IMR-90 (cell line): ENCODE measurements at regions not wholly inside any gene's neighbourhood (a gene's known extent, or its start where the extent isn't known, plus 50 kb on each side); places are given as distances from the start of the nearest gene placed in this dataset.

Experiments used
- ATAC-seq: fragments of 200-7000 bp; cut with Tn5 transposase; 2 replicates; pipeline ENCODE4 v1.9.1; 2020; ENCODE audit warnings: low read depth, mild to moderate bottlenecking, moderate library complexity
- BruUV-seq: library from RNA; stranded (reverse); fragments of 400-500 nt; replicated peaks from 2 replicates; lab custom pipeline; 2021; lab: Mats Ljungman, UMichigan
- CTCF ChIA-PET: fragments of 300-600 bp; formaldehyde crosslinking; extraction: SDS; loops from one replicate; lab custom pipeline; 2021; ENCODE audit warnings: antibody characterized with exemption; lab: Yijun Ruan, JAX
- POLR2A ChIA-PET: fragments of 300-600 bp; sonication (Branson Sonifier 250); formaldehyde crosslinking; loops from one replicate; lab custom pipeline; 2022; ENCODE audit warnings: antibody characterized with exemption; ENCODE audit not compliant: unreplicated experiment; lab: Charles Lee
- DNase-seq: peaks from one replicate; pipeline ENCODE4 v3.0.0; 2013
- H2AFZ ChIP-seq: replicated peaks from 2 replicates; pipeline ENCODE3; 2013; ENCODE audit warnings: low read length, mild to moderate bottlenecking; ENCODE audit not compliant: poor library complexity
- H2AK5ac ChIP-seq: 2 replicates; pipeline ENCODE4 v1.6.1; 2013; ENCODE audit warnings: low read depth, low read length, inconsistent platforms
- H2AK9ac ChIP-seq: replicated peaks from 2 replicates; pipeline ENCODE3; 2013; ENCODE audit warnings: mild to moderate bottlenecking, low read depth, low read length, moderate library complexity; ENCODE audit not compliant: poor library complexity
- H2BK120ac ChIP-seq: 2 replicates; pipeline ENCODE4 v1.6.1; 2013; ENCODE audit warnings: low read depth, low read length, inconsistent platforms
- H2BK15ac ChIP-seq: 3 replicates; pipeline ENCODE4 v1.6.1; 2013; ENCODE audit warnings: low read depth, low read length, inconsistent platforms
- H2BK20ac ChIP-seq: 2 replicates; pipeline ENCODE4 v1.6.1; 2013; ENCODE audit warnings: low read depth, mild to moderate bottlenecking, inconsistent platforms, low read length, moderate library complexity
- H2BK5ac ChIP-seq: 2 replicates; pipeline ENCODE4 v1.6.1; 2013; ENCODE audit warnings: mild to moderate bottlenecking, low read depth, low read length, inconsistent platforms; ENCODE audit not compliant: poor library complexity, severe bottlenecking
- H3K14ac ChIP-seq: replicated peaks from 2 replicates; pipeline ENCODE4 v1.6.1; 2013; ENCODE audit warnings: low read depth, low read length, inconsistent platforms
- H3K18ac ChIP-seq: 2 replicates; pipeline ENCODE4 v1.6.1; 2013; ENCODE audit warnings: low read depth, low read length, control low read depth
- H3K23ac ChIP-seq: 2 replicates; pipeline ENCODE4 v1.6.1; 2013; ENCODE audit warnings: low read depth, low read length, inconsistent platforms
- H3K27ac ChIP-seq: 2 replicates; pipeline ENCODE4 v1.5.1; 2013; ENCODE audit warnings: mild to moderate bottlenecking, control low read depth, low read length; ENCODE audit not compliant: insufficient read depth
- H3K27me3 ChIP-seq: 2 replicates; pipeline ENCODE4 v1.6.1; 2013; ENCODE audit warnings: low read length; ENCODE audit not compliant: control insufficient read depth, insufficient read depth
- H3K36me3 ChIP-seq: 2 replicates; pipeline ENCODE4 v1.6.1; 2013; ENCODE audit warnings: low read length, mixed read lengths; ENCODE audit not compliant: control insufficient read depth, insufficient read depth
- H3K4ac ChIP-seq: 2 replicates; pipeline ENCODE4 v1.6.1; 2013; ENCODE audit warnings: low read depth, low read length, inconsistent platforms
- H3K4me1 ChIP-seq: 2 replicates; pipeline ENCODE4 v1.6.1; 2013; ENCODE audit warnings: low read length, mixed read lengths; ENCODE audit not compliant: control insufficient read depth, insufficient read depth
- H3K4me2 ChIP-seq: 2 replicates; pipeline ENCODE4 v1.6.1; 2013; ENCODE audit warnings: low read depth, mild to moderate bottlenecking, control low read depth, low read length, moderate library complexity
- H3K4me3 ChIP-seq: 2 replicates; pipeline ENCODE4 v1.5.1; 2013; ENCODE audit warnings: low read depth, mild to moderate bottlenecking, control low read depth, low read length, moderate library complexity; ENCODE audit not compliant: insufficient read depth
- H3K56ac ChIP-seq: 2 replicates; pipeline ENCODE4 v1.6.1; 2013; ENCODE audit warnings: low read length, inconsistent platforms; ENCODE audit not compliant: insufficient read depth; ENCODE audit errors: extremely low read depth
- H3K79me1 ChIP-seq, 2 experiments: 2 replicates each; pipeline ENCODE4 v1.6.1; 2013; ENCODE audit warnings: low read length in 2 of 2, inconsistent platforms in 1 of 2, low read depth in 1 of 2
- H3K9ac ChIP-seq: 2 replicates; pipeline ENCODE4 v1.6.1; 2013; ENCODE audit warnings: low read depth, low read length, control low read depth
- H3K9me1 ChIP-seq: 2 replicates; pipeline ENCODE4 v1.6.1; 2013; ENCODE audit warnings: low read length, inconsistent platforms; ENCODE audit not compliant: insufficient read depth
- H3K9me3 ChIP-seq: 2 replicates; pipeline ENCODE4 v1.6.1; 2013; ENCODE audit warnings: low read length; ENCODE audit not compliant: control insufficient read depth, insufficient read depth
- H4K20me1 ChIP-seq: 2 replicates; pipeline ENCODE4 v1.6.1; 2013; ENCODE audit warnings: low read length, inconsistent platforms; ENCODE audit not compliant: insufficient read depth
- H4K5ac ChIP-seq: 2 replicates; pipeline ENCODE4 v1.6.1; 2013; ENCODE audit warnings: mild to moderate bottlenecking, low read depth, low read length, control low read depth
- H4K8ac ChIP-seq, 2 experiments: 2 replicates each; pipeline ENCODE4 v1.6.1; 2013; ENCODE audit warnings: low read depth in 2 of 2, low read length in 2 of 2, control low read depth in 1 of 2, inconsistent platforms in 1 of 2
- H4K91ac ChIP-seq: 2 replicates; pipeline ENCODE4 v1.6.1; 2013; ENCODE audit warnings: low read depth, low read length, inconsistent platforms; ENCODE audit not compliant: insufficient read depth
- MXI1 ChIP-seq: IDR thresholded peaks from 2 replicates; pipeline ENCODE4 v1.6.1; 2012; ENCODE audit warnings: low read depth, mild to moderate bottlenecking, low read length, moderate library complexity, borderline replicate concordance
- NFE2L2 ChIP-seq: fragments of 150-350 bp; IDR thresholded peaks from 2 replicates; pipeline ENCODE4 v1.6.1; 2016; ENCODE audit warnings: low read depth, mild to moderate bottlenecking, low read length
- RCOR1 ChIP-seq: IDR thresholded peaks from 2 replicates; pipeline ENCODE4 v1.6.1; 2012; ENCODE audit warnings: mild to moderate bottlenecking, low read length, improper control_type of control experiment; ENCODE audit not compliant: insufficient replicate concordance
- RFX5 ChIP-seq: IDR thresholded peaks from 2 replicates; pipeline ENCODE4 v1.8.0; 2012; ENCODE audit warnings: low read depth, mild to moderate bottlenecking, low read length, moderate library complexity
- WGBS, 2 experiments: methylation state at CpG; one replicate each; pipeline versions ENCODE4 v1.1.5 to v1.1.7; 2013; ENCODE audit warnings: missing lambda C conversion rate in 2 of 2; ENCODE audit not compliant: insufficient read length in 1 of 2; ENCODE audit errors: extremely low coverage in 2 of 2; 5-methylcytosine and 5-hydroxymethylcytosine counted together
- dilution Hi-C: fragments of 300-500 bp; cut with HindIII; formaldehyde crosslinking; loops from one replicate; pipeline ENCODE4 v1.14.3; 2018; ENCODE audit warnings: low sequenced_read_pairs; ENCODE audit not compliant: unreplicated experiment
- in situ Hi-C: fragments of 300-500 bp; cut with MboI; formaldehyde crosslinking; loops from 3 replicates; pipeline ENCODE4 v1.14.3; 2019; ENCODE audit warnings: low sequenced_read_pairs, inconsistent platforms, mixed read lengths
- intact Hi-C: fragments of 100-400 bp; cut with micrococcal nuclease; formaldehyde crosslinking; loops from 2 replicates; pipeline ENCODE4 v1.10.0; 2022

GRCh38 chr10:7033031-7033430 is 377.8 kb downstream of the SFMBT2 start:
- Histone ChIP-seq H3K9ac (no peak overlapping the region), H2BK15ac (no peak overlapping the region), H3K4me1 (no peaks in the 10 kb centered on the region), H3K9me1 (no peaks in the 10 kb centered on the region; the same call in 1 of the 2 replicates), H3K79me1 (no peaks in the 10 kb centered on the region), H2BK120ac (no peak overlapping the region), H3K56ac (no peak overlapping the region), H2BK5ac (no peak overlapping the region), H3K23ac (no peak overlapping the region), H3K27me3 (no peaks in the 10 kb centered on the region), H3K18ac (no peak overlapping the region), H3K4ac (no peak overlapping the region), H3K9me3 (no peaks in the 10 kb centered on the region), H3K27ac (no peak overlapping the region), H3K14ac (no peak overlapping the region), H2BK20ac (no peak overlapping the region), H4K5ac (no peak overlapping the region), H2AK9ac (no peak overlapping the region), H3K4me3 (no peak overlapping the region), H4K91ac (no peak overlapping the region), H3K4me2 (no peak overlapping the region), H3K36me3 (no peaks in the 10 kb centered on the region), H4K8ac (no peak overlapping the region), H4K20me1 (no peaks in the 10 kb centered on the region), H2AK5ac (no peak overlapping the region), H2AFZ (no peak overlapping the region)
- dilution Hi-C loops (no loop called here), in situ Hi-C loops (no loop called here), intact Hi-C loops (no loop called here)
- ATAC-seq: no peak
- ChIA-PET CTCF (no interaction called here), POLR2A (no interaction called here)
- no TSS peak for BruUV-seq
- TF ChIP-seq RCOR1 (no peak), MXI1 (no peak), RFX5 (no peak), NFE2L2 (no peak)
- DNase-seq: no peak
- WGBS, 2 experiments: no CpG with 5 or more reads among the region's 1 CpG
